ENCODE measurements at regions not wholly inside any gene's neighbourhood (a gene's known extent, or its start where the extent isn't known, plus 50 kb on each side); places are given as distances from the start of the nearest gene placed in this dataset.
"Not testable (repeated sequence)": the region's sequence is repeated elsewhere in the genome, so short reads cannot be mapped to it uniquely, and the experiment has no call there.

- POLR2A ChIA-PET = no interaction called here
- CTCF ChIA-PET = no interaction called here
Measured at GRCh38 chr14:101288436-101289229, 272.7 kb upstream of the DIO3 start.

DNA sequence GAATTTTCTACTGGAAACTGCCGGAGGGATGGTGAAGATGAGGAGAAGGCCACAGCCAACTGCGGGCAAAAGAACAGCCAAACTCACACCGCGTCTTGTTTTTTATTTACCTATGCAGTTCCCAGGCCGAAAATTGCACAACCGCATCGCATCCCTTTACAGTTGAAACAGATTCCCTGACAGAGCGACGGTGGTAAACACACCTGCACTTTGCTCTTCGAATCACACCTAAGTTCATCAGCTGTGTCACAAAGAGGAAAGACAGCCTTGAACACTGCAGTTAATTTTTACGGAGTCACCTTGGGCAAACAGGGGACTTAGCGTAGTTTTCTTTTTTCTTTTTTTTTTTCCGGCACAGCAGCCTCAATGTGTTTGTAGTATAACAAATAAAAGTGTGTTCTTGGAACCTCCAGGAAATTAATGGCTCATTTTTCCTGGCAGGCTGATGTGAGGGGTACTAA lies 272.0 kb upstream of the DIO3 start:
- ChIA-PET CTCF (no interaction called here), POLR2A (no interaction called here)

DNA sequence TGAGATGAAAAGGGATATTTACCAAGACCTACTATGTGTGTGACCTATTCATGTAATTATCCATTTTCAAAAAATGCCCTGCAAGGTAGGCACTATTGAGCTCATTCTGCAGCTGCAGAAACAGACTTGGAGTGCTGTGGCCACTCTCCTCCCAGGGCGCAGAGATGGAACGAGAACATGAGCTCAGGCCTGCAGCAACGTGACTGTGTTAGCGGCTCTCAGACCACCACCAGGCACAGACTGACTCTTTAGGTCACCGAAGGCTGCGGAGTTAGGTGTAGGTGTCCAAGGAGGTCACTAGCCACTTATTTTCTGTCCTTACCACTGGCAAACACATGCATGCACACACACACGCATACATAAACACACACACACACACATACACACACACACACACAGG lies 271.4 kb upstream of the DIO3 start:
- ChIA-PET POLR2A (no interaction called here), CTCF (no interaction called here)

- POLR2A ChIA-PET = no interaction called here
- CTCF ChIA-PET = no interaction called here
Measured at GRCh38 chr14:101290611-101291010, 270.7 kb upstream of the DIO3 start.

- POLR2A ChIA-PET = no interaction called here
Measured at GRCh38 chr14:101291390-101291789, 269.9 kb upstream of the DIO3 start.

GRCh38 chr14:101292448-101292847 lies 268.8 kb upstream of the DIO3 start:
- ChIA-PET POLR2A (no interaction called here), CTCF (no interaction called here)

More at GRCh38 chr14:101291390-101291789, 269.9 kb upstream of the DIO3 start:
- CTCF ChIA-PET = no interaction called here

DNA sequence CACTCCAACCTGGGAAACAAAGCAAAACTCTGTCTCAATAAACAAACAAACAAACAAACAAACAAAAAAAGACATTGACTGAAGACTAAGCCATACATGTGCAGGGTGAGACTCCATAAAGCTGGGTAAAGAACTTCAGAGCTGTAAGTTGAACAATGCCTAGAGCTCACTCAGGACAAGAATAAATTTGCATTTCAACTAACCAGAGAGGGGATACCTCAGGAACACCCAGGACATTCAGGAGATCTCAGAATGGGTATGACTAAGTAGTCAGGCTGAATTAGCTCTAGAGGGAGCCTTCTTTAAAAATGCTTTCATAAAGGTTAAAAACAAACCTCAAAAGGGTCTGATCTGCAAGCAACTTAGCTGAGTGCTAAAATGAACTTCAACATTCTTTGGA lies 267.7 kb upstream of the DIO3 start:
- ChIA-PET POLR2A (no interaction called here), CTCF (no interaction called here)

DNA sequence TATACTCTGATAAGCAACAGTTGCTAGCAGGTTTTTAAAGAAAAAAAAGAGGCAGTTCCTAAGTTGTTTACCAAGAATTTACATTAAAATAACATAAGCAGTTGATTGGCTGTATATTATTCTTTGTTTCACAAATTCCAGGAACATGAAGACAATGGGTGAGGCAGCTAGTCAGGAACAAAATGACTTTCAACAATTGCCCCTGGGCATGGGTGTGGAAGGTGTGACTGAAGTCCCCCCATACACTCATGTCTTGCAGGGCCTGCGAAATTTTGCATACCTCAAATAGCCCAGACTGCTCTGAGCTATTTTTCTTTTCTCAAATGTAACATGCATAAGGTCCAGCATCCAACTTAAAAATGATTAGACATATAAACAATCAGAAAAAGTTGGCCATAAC lies 267.2 kb upstream of the DIO3 start:
- ChIA-PET POLR2A (no interaction called here), CTCF (no interaction called here)

- CTCF ChIA-PET, POLR2A ChIA-PET: not testable (repeated sequence)
Measured at GRCh38 chr14:101299781-101300180, 261.5 kb upstream of the DIO3 start.

- ChIA-PET POLR2A (no interaction called here), CTCF (no interaction called here)
Measured at GRCh38 chr14:101301011-101301410, 260.3 kb upstream of the DIO3 start.

GRCh38 chr14:101307162-101307561 lies 254.1 kb upstream of the DIO3 start:
- CTCF ChIA-PET = not testable (repeated sequence)

GRCh38 chr14:101311186-101311585 lies 250.1 kb upstream of the DIO3 start:
- POLR2A ChIA-PET, CTCF ChIA-PET: not testable (repeated sequence)

More at GRCh38 chr14:101307162-101307561, 254.1 kb upstream of the DIO3 start:
- POLR2A ChIA-PET = not testable (repeated sequence)

DNA sequence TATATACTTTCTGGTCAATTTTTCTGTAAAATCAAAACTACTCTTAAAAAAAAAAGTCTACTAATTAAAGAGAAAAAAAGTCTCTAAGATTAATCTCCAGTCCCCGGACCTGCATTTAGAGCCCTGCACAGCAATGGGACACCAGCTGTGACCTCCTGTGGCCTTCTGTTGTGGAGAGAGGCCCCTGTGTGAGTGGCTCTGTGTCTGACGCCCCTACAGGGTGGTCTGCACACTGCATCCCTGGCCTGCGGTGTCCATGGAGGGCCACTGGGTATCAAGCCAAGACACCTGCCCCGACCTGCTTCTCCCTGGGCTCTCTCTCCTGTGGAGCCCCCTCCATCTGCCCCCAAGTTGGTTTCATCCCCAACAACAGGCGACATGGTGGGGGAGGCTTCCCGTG lies 248.0 kb upstream of the DIO3 start:
- ChIA-PET POLR2A (no interaction called here), CTCF (no interaction called here)

DNA sequence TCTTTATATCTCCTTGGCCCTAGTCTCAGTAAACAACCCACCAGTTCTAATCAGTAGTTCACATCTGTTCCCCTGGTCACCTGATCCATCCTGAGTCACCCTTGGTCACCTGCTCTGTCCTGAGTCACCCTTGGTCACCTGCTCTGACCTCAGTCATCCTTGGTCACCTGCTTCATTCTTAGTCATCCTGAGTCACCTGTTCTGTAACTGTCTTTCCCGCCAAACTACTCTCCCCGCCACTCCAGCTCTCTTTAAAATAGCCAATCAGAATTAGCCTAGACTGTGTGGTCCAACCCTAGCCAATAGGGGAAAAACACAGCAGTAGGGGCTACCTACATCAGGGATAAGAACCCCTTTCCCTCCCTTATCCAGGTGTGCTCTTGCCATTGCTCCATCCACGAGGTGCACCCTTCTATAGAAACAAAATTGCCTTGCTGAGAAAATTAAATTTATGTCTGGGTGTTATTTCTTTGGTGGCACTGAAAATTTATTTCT lies 245.4 kb upstream of the DIO3 start:
- ChIA-PET POLR2A (no interaction called here), CTCF (interaction anchor here (0.7 kb wide), 1 partner anchor 32 kb away, joined by 3 read pairs; no protein-coding TSS in a partner anchor)

- POLR2A ChIA-PET = no interaction called here
- CTCF ChIA-PET = no interaction called here
Measured at GRCh38 chr14:101318271-101318670, 243.0 kb upstream of the DIO3 start.

- POLR2A ChIA-PET = no interaction called here
- CTCF ChIA-PET = no interaction called here
Measured at GRCh38 chr14:101320396-101320795, 240.9 kb upstream of the DIO3 start.

- POLR2A ChIA-PET = no interaction called here
- CTCF ChIA-PET = no interaction called here
Measured at GRCh38 chr14:101322223-101322622, 239.1 kb upstream of the DIO3 start.

GRCh38 chr14:101323111-101323510 lies 238.2 kb upstream of the DIO3 start:
- ChIA-PET POLR2A (no interaction called here), CTCF (no interaction called here)

DNA sequence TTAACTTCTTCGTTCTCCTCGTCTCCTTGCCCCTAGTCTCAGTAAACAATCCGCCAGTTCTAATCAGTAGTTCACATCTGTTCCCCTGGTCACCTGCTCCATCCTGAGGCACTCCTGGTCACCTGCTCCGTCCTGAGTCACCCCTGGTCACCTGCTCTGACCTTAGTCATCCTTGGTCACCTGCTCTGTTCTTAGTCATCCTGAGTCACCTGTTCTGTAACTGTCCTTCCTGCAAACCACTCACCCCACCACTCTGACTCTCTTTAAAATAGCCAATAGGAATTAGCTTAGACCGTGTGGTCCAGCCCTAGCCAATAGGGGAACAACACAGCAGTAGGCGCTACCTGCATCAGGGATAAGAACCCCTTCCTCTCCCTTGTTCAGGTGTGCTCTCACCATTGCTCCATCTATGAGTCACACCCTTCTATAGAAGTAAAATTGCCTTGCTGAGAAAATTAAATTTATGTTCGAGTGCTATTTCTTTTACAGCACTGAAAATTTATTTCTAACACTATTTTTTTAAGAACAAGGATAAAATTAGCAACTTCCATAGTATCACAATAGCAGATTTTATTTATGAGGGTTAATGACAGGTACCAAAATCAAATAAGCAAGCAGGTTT lies 237.6 kb upstream of the DIO3 start:
- CTCF ChIA-PET, POLR2A ChIA-PET: not testable (repeated sequence)

DNA sequence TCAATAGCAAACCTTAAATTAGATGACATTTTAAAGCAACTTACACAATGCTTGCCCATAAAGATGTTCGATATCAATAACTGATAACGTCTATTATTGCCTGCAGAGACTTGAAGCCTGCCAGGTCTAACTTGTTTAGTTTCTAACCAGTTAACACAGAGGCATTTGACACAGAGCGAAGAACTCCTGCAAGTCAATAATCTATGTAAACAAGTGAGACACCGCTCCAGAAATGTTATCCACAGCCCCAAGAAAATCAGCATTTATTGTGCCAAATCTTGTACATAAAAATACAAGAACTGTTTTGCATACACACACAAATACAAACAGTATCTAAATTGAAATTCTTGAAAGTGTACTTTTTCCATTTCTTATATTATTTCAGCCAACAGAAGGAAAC lies 236.0 kb upstream of the DIO3 start:
- ChIA-PET CTCF (no interaction called here), POLR2A (no interaction called here)

GRCh38 chr14:101328412-101329028 lies 232.8 kb upstream of the DIO3 start:
- ChIA-PET CTCF (no interaction called here), POLR2A (no interaction called here)

All from activated CD8-positive, alpha-beta memory T cell treated with anti-CD3 and anti-CD28 coated beads for 36 hours (primary cell).